Prostate gland (tissue), 2 donors: ENCODE measurements at regions not wholly inside any gene's neighbourhood (a gene's known extent, or its start where the extent isn't known, plus 50 kb on each side); places are given as distances from the start of the nearest gene placed in this dataset.

ENCODE experiments used
- CTCF ChIP-seq, 4 experiments: fragments of 200-600 bp in 2 of 4; fragments of 450-650 bp in 2 of 4; sonication (generic) in 2 of 4; IDR thresholded peaks; 1 replicate in 3 of 4; 2 replicates in 1 of 4; pipeline ENCODE4 v1.5.1; 2016 to 2019; ENCODE audit warnings: antibody characterized with exemption in 4 of 4, mild to moderate bottlenecking in 2 of 4, moderate library complexity in 2 of 4
- POLR2A ChIP-seq: fragments of 450-650 bp; IDR thresholded peaks from one replicate; pipeline ENCODE4 v1.6.1; 2016; ENCODE audit warnings: antibody characterized with exemption, mild to moderate bottlenecking

GRCh38 chr18:21955757-21956652 is 213.4 kb upstream of the GATA6 start:
- TF ChIP-seq CTCF (IDR thresholded peaks at IDR 0.05) (peak; percentile 71 to 85 (median 78)), POLR2A (no peak)
